ENCODE measurements at regions not wholly inside any gene's neighbourhood (a gene's known extent, or its start where the extent isn't known, plus 50 kb on each side); places are given as distances from the start of the nearest gene placed in this dataset.
"Not testable (repeated sequence)": the region's sequence is repeated elsewhere in the genome, so short reads cannot be mapped to it uniquely, and the experiment has no call there.

DNA sequence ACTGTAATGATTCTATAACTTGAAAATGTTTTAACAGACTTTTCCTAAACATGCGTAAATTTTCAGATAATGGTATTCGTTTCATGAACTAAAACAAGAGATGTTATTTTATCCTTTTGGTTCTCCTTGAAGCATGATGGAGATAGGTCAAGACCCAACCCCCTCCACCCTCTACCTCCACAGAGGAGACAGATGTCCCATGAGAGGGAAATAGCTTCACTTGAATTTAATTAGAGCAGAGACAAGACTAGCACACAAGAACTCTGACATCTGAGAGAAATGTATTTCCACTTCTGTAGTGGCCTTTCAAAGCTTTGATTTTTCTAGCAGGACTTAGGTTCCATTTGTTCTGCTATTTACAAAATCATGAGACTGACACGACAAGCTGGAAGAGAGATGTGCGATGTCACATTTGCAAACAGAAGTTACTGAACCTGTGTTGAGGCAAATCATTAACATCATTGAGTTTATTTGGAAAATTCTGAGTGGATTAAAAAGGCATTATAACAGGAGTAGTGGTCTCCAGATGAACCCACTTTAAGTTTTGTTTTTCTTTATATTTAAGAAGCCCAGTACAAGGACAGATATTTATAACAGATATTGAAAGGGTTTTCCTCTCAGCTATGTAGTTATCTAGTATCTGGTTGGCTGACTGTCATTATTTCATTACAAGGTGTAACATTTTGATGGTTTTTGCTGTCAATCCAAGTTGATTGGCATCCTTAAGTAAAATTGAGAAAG lies 276.2 kb downstream of the ASXL3 start:
- no peak for DNase-seq (ENCODE audit: low read depth)

DNA sequence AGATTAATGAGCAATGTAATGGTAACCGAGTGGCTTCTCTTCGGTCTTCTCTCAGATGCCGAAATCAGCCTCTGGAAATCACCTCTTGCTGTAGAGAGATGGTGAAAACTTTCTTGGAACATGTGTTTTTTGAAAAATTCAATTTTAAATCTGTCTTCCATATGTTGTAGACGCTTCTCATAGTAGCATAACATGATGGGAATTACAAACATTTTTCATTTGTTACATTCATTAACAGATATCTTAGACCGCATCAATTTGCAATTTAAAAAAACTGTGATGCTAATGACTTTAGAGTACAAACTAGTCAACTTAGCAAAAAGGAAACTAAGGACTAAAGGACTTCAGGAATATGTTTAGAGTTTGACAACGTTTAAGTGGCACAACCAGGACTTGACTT lies 275.2 kb downstream of the ASXL3 start:
- DNase-seq (ENCODE audit: low read depth) = no peak

DNA sequence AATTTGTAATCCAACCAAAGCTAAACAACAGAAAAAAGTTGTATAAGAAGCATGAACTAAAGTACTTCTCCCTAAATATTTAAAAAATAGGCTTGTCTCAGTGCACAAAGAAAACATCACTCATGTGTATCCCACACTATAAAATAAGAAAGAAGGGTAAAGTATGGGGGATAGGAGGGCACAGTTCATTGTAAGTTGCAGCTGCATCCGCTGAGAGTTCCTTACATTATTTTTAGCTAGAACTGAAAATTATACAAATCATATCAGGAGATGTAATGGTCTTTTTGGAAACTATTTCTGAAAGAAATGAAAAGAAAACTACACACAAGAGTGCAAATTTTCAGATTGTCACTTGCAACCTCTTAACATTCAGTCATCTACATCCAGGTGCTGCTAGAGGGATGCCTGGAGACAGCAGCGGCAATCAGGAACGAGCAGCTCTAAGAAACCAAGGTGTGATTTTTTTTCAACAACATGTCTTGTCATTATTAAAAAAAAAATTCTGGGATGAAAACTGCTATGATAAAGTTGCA lies 273.6 kb downstream of the ASXL3 start:
- DNase-seq (ENCODE audit: low read depth) = no peak

DNA sequence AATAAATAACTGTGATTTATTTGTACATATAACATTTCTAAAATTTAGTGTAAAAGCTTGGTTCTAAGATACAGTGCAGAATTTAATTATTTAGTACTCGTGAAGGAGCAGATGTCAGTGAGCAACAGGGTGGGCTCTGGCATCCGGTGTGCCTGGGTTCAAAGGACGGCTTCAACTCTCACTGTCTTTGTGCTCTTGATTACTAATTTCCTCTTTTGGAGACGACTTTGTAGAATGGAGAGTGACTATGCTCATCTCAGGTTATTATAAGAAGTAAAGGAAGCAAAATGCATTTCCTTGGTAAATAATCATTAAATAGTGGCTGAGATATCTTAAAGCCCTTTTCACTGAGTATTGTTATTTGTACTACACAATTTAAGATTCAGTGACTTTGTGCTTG lies 271.7 kb downstream of the ASXL3 start:
- no peak for DNase-seq (ENCODE audit: low read depth)

DNA sequence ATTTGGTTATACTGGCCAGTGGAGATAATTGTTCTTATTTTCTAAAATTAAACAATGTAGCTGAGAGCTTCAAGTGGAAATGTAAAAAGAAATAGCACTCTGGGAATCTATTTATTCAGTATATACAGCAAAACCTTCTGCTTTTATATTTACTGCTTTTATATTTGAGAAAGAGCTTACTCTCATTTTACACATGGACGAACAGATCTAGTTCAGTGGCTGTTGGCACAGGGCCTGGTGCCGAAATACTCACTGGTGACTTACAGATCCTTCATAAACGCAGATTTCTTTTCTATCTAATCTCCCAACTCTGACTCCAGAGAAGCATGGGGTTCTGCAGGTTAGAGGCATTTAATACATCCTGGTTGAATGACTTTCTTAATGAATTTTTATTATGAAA lies 266.2 kb downstream of the ASXL3 start:
- no peak for DNase-seq (ENCODE audit: low read depth)

DNA sequence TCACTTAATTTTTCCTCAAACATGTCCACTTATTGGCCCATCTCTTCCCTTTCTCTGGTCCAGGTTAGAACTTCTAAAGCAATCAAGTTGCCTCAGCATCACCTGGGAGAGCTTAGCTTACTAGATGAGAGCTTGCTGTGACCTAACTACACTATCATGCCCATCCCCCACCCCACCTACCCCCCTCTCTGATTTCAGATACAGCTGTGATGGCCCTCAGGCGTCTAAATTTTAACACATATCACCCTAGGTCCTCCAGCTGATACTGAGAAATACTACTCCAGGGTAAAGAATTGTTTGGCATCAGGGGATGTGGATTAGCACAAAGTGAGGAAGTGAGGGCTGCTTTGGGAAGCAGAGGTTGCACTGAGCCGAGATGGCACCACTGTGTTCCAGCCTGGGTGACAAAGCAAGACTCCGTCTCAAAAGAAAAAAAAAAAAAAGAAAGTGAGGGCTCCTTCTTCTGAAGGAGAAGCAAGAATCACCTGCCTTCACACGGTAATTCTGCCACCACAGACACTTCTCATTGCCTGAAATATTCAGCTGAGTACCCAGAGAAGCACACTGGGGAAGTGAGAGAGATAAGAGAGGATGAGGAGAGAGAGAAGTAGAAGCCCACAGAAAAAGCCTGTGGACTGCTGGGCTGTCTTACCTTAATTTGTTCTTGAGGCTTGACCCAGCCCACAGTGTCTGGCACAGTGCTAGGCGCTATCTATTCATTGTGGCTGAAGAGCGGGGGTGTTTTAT lies 263.4 kb downstream of the ASXL3 start:
- no peak for DNase-seq (ENCODE audit: low read depth)

DNA sequence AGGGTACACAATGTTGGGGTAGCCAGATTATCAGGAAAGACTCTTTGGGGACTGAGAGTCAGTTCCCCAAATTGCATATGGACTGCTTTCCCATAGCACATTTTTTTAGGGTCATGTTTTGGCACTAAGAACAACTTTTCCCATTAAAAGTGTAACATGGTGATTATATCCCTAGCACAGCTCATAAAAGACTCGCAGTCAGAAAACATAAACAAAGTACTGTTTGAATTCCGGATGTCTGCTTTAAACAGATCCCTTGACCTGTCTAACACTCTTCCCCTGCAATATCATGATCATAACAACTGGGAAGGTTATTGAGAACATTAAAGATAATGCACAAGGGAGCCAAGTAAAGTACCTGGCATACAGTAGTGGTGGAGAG lies 262.2 kb downstream of the ASXL3 start:
- no peak for DNase-seq (ENCODE audit: low read depth)

DNA sequence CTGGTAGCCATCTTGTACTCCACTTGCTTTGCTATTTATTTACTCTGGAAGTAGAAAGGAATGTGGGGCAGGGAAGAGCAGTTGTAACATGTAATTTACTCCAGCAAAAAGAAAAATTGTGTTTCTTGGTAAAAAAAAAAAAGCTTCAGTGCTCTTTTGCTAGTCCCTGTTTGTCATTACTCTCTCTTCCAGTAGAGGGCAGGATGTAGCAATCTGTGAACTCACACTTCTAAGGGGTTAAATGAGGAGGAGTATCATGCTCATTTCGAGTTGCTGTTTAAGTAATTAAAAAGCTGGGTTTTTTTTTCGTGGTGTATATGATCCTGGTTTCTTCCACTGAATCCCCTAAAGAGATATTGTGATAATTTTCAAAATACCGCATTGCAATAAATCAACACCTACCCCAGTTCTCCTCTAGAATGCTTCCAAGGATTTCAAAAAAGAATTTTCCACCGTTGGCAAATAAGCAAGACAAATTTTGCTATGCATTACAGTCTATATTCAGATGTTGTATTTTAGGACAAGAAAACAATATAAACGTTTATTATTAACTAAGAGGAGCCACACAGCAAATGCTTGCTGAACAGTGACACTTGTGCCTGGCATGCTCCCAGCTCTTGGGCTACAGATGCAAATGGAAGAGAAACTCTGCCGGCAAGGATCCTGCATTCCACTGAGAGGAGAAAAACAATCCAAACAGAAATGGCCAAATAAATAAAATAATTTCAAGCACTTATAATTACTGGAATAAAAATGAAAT lies 261.6 kb downstream of the ASXL3 start:
- peak; percentile 2 for DNase-seq (ENCODE audit: low read depth)

DNA sequence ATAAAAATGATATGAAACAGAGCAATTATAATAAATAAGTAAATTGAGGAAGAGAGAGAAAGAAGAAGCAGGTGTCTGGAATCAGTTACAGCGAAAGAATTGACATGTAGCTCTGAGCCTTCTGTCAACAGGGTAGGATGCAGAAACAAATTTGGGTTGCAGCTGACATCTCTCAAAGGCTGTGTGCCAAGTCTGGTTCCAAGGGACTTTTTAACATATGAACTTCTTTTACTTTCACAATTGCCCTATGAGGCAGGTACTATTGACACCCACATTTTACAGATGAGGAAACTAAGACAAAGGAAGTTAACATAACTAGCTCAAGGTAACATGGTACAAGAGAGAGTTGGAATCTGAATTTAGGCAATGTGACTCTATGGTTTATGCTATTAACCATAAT lies 260.0 kb downstream of the ASXL3 start:
- DNase-seq (ENCODE audit: low read depth) = no peak

DNA sequence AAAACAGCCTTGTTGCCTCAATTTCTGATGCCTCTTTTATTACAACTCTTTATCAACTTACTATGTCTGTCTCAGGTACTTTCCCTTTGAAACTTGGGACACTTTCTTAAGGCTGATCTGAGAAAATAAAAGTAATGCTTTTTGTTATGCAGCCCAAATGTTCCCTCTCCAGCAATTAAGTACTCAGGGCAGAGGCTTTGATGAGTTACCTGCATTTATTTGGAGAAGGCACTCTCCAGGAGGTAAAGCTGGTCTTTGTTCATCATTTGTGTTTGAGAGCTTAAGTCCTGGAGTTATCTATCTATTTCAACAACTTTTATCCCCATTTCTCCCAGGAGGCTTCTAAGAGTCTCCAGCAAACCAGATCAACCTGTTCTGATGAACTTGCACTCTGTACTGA lies 259.2 kb downstream of the ASXL3 start:
- DNase-seq (ENCODE audit: low read depth) = no peak

DNA sequence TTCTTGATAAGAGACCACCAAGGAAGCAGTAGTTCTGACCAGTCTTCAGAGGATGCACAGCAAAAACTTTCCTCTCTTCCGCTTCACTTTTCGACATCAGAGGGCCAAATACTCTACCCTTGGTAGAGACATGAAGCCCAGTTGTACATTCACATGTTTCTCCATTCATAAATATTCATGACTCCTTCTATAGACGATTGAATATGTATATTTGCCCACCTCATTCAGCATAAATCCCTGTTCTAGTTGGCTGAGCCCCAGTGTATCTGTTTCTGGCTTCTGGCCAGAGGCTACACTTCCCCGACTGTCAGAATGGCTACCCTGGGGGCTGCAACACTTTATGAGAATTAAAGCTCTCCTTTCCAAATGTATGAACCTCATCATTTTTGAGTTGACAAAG lies 258.5 kb downstream of the ASXL3 start:
- DNase-seq (ENCODE audit: low read depth) = no peak

DNA sequence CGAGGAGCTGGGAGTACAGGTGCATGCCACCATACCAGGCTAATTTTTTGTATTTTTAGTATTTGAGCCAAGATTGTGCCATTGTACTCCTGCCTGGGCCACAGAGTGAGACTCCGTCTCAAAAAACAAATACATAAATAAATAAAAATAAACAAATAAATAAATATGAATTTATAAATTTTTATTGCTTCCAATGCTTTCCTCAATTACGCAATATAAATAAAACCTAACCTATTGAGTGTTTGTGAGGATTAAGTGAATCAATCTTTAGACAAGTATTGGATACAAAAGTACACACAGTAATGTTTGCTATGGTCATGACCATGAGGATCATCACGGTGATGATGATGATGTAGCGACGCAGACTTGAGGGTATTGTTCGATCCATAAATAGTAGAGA lies 257.4 kb downstream of the ASXL3 start:
- no peak for DNase-seq (ENCODE audit: low read depth)

DNA sequence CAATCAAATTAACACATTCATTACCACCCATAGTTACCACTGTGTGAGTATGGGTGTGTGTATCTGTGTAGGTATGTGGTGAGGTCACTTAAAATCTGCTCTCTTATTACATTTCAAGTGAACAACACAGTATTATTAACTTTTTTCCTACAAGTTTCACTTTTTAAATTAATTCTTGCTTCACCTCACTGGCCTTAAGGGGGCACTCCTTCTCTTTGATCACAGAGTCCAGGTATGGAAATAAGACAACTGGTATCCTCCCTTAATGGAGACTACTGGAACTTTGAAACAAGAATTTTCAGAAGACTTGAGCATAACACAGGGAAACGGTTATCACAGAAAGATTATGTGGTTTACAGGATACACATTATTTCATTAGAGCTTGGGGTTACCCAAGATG lies 255.8 kb downstream of the ASXL3 start:
- DNase-seq (ENCODE audit: low read depth) = no peak

DNA sequence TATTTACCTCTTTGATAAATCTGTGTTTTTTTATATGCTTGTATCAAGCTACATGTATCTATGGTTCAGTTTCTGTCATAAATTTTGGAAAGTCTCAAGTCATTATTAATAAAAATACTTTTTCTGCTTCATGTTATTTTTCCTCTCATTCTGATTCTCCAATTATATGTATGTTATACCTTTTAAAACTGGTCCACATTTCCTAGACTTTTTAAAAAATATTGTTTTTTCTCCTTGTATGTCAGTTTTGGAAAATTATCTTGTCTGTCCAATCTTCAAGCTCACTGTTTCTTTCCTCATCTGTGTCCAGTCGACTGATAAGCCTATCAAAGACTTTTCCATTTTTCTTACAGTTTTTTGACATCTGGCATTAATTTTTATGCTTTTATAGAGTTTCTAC lies 253.4 kb downstream of the ASXL3 start:
- no peak for DNase-seq (ENCODE audit: low read depth)

DNA sequence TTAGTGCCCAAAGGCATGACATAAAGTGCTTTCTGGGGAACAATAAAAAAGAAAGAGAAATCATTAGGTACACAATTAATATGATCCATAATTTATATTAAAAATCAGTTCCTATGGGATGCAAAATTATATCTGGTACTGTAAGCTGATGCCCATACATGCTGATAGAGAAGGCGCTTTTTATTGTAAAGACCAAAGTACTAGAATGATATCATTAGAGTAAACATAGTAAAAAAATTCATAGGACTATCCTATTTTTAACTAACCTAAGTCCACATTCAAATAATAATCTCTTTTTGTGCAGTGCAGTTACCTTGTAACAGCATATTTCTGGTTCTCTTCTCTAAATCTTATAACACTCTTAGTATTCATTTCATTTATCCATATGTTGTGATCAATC lies 252.2 kb downstream of the ASXL3 start:
- DNase-seq (ENCODE audit: low read depth) = no peak

DNA sequence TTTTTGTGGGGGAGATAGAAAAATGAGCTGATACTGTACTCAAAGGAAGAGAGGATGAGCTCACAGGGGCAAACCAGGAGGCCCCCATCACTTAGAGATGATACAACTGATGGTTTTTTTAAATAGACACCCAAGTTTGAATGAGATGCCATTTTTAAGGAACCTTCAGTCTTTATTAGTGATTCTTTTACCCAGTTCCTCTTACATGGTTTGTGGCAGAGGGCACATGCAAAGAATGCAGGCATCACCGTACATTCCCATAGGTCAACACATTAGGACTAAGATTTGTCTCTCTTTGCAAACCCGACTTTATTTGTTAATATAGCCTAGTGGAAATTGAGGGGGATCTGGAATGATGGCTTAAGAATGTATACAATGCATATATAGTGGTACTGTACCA lies 250.9 kb downstream of the ASXL3 start:
- no peak for DNase-seq (ENCODE audit: low read depth)

DNA sequence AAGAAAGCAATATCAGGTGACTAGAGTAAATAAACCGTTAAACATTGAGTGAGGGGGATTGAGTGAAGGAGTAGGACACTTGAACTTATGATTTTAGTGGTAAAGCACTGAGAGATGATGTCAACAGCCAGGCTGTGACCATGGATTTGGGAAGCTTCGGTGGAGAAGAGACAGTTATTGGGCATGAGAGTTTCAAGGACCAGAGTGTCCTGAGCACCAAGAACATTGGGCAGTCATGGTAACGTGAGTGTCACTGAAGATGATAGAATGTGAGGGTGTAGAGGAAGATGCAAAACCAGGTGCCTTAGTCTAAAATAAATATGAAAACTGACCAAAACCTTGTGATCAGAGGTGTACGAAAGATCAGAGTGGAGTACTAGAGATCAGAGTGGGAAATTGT lies 248.1 kb downstream of the ASXL3 start:
- no peak for DNase-seq (ENCODE audit: low read depth)

DNA sequence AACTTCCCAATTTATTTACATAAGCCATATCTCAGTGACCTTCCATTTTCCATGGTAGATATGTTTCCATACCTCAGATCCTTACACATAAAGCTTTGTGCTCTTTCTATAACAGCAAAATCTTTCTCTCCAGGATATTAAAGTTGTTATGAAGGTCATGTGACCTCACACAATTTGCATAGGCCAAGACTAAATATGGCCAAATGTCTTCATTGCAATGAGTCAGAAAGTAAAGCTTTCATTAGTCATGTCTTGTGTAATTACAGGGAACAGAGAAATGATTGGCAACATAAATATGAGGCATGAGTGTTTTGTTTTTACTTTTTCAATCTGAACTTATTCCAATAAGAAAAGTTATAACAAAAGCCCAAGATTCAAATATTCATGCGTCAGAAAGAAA lies 243.5 kb downstream of the ASXL3 start:
- no peak for DNase-seq (ENCODE audit: low read depth)

DNA sequence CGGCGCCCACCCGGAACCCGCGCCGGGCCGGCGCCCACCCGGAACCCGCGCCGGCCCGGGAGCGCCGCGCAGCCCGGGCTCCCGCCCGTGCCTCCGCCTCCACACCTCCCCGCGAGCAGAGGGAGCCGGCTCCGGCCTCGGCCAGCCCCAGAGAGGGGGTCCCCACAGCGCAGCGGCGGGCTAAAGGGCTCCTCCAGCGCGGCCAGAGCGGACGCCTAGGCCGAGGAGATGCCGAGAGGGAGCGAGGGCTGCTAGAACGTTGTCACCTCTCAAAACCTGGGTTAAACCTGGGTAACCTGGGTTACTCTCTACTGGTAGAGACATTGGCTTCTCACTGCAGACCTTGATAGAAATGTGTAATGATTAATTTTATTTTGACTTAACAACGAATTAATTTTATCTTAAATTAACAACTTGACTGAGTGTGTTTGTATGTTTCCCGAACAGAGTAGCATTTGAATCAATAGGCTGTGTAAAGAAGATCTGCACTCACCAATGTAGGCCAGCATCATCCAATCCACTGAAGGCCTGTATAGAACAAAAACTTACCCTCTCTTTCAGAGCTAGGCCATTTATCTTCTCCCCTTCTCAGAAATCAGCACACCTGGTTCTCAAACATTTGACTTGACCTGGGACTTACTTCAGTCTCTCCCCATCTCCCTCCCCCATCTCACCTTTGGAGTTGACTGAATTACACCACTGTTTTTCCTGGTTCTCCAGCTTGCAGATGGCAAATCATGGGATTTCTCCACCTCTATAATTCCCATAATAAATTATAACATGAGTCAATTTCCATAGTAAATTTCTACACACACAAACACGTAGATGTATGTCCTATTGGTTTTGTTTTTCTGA lies 242.7 kb downstream of the ASXL3 start:
- no peak for DNase-seq (ENCODE audit: low read depth)

DNA sequence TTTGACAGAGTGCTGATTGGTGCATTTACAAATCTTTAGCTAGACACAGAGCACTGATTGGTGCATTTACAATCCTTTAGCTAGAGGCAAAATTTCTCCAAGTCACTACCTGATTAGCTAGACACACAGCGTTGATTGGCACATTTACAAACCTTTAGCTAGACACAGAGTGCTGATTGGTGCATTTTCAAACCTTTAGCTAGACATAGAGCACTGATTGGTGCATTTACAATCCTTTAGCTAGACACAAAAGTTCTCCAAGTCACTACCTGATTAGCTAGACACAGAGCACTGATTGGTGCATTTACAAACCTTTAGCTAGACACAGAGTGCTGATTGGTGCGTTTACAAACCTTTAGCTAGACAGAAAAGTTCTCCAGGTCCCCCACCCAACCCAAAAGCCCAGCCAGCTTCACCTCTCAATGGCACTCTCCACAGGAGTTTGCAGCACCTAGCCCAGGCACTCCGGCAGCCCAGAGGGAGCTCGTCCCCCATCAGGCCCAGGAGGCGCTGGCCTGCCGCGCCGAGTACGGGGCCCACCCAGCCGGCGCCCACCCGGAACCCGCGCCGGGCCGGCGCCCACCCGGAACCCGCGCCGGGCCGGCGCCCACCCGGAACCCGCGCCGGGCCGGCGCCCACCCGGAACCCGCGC lies 241.8 kb downstream of the ASXL3 start:
- DNase-seq (ENCODE audit: low read depth) = not testable (repeated sequence)

DNA sequence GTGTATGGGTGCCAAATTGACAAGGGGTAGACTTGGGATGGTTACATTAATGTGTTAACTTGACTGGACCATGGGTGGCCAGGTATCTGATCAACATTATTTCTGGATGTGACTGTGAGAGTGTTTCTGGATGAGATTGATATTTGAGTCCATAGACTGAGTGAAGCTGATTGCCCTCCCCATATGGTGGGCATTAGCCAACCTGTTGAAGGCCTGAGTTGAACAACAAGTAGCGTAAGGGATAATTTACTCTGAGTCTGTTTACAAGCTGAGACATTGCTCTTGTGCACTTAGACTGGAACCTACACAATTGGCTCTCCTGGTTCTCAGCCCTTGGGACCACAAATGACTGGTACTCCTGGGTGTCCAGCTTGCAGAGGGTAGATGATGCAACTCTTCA lies 240.1 kb downstream of the ASXL3 start:
- no peak for DNase-seq (ENCODE audit: low read depth)

Measured in HS-27A (cell line).